ENCODE measurements at regions not wholly inside any gene's neighbourhood (a gene's known extent, or its start where the extent isn't known, plus 50 kb on each side); places are given as distances from the start of the nearest gene placed in this dataset.

DNA sequence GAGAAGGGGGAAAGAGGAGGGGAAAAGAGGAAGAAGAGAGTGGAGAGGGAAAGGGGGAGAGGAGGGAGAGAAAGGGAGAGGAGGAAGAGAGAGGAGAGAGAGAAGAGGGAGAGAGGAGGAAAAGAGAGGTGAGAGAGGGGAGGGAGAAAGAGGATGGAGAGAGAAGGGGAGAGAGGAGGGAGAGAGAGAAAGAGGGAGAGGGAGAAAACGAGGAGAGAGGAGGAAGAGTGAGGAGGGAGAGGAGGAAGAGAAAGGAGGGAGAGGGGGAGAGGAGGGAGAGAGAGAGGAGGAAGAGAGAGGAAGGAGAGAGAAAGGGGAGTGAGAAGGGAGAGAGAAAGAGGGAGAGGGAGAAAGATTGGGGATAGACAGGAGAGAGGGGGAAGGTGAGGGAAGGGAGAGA lies 197.6 kb upstream of the FOXK1 start:
- no peak for DNase-seq (ENCODE audit: low spot score)
- no peaks in the 10 kb centered on the region for H3F3A ChIP-seq (replicated peaks; ENCODE audit: low read depth)
- no peak overlapping the region for H3K27ac ChIP-seq (ENCODE audit: low read depth)
- no peaks in the 10 kb centered on the region for H3K4me1 ChIP-seq (ENCODE audit: insufficient read depth)
- H3K36me3 ChIP-seq (ENCODE audit: insufficient read depth) = no peaks in the 10 kb centered on the region
- no peak overlapping the region for H3K4me3 Mint-ChIP-seq
- no peak overlapping the region for H3K4me2 ChIP-seq
- no peaks in the 10 kb centered on the region for H3K9me2 ChIP-seq (ENCODE audit: insufficient read depth)
- no peaks in the 10 kb centered on the region for H4K20me1 ChIP-seq (replicated peaks; ENCODE audit: insufficient read depth)
- no peak for ATAC-seq
- H3K9me3 Mint-ChIP-seq = peaks cover 89% of the 10 kb centered on the region
- H3K27me3 Mint-ChIP-seq (ENCODE audit: insufficient read depth, low read depth, poor library complexity) = peaks cover 7% of the 10 kb centered on the region
- no peaks in the 10 kb centered on the region for H3K79me2 ChIP-seq (replicated peaks; ENCODE audit: insufficient read depth)
- no peaks in the 10 kb centered on the region; the same call in 2 of the 3 replicates for H3K4me1 Mint-ChIP-seq
- H3K36me3 Mint-ChIP-seq (ENCODE audit: low read depth) = peaks cover 22% of the 10 kb centered on the region
- no peak overlapping the region for H2AFZ ChIP-seq
- H3K27me3 ChIP-seq (ENCODE audit: insufficient read depth) = no peaks in the 10 kb centered on the region
- no peak overlapping the region for H3K4me3 ChIP-seq
- no peak for TF ChIP-seq ZNF331 (CRISPR knock-in tag; IDR thresholded peaks at IDR 0.05; ENCODE audit: low read depth)
- TF ChIP-seq NANOG (IDR thresholded peaks at IDR 0.05; ENCODE audit: borderline replicate concordance) = no peak
- TF ChIP-seq REST (IDR thresholded peaks at IDR 0.05; ENCODE audit: unreplicated experiment) = no peak
- TF ChIP-seq ETS1 (IDR thresholded peaks at IDR 0.05) = no peak
- no peak for TF ChIP-seq JUNB (IDR thresholded peaks at IDR 0.05; ENCODE audit: unreplicated experiment)
- TF ChIP-seq, protein P1, sequence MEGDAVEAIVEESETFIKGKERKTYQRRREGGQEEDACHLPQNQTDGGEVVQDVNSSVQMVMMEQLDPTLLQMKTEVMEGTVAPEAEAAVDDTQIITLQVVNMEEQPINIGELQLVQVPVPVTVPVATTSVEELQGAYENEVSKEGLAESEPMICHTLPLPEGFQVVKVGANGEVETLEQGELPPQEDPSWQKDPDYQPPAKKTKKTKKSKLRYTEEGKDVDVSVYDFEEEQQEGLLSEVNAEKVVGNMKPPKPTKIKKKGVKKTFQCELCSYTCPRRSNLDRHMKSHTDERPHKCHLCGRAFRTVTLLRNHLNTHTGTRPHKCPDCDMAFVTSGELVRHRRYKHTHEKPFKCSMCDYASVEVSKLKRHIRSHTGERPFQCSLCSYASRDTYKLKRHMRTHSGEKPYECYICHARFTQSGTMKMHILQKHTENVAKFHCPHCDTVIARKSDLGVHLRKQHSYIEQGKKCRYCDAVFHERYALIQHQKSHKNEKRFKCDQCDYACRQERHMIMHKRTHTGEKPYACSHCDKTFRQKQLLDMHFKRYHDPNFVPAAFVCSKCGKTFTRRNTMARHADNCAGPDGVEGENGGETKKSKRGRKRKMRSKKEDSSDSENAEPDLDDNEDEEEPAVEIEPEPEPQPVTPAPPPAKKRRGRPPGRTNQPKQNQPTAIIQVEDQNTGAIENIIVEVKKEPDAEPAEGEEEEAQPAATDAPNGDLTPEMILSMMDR (conservative IDR thresholded peaks at IDR 0.05; ENCODE audit: low read depth in 2 of 2) = no peak
- TF ChIP-seq STAT1 (IDR thresholded peaks at IDR 0.05; ENCODE audit: unreplicated experiment) = no peak
- TF ChIP-seq, protein P2, sequence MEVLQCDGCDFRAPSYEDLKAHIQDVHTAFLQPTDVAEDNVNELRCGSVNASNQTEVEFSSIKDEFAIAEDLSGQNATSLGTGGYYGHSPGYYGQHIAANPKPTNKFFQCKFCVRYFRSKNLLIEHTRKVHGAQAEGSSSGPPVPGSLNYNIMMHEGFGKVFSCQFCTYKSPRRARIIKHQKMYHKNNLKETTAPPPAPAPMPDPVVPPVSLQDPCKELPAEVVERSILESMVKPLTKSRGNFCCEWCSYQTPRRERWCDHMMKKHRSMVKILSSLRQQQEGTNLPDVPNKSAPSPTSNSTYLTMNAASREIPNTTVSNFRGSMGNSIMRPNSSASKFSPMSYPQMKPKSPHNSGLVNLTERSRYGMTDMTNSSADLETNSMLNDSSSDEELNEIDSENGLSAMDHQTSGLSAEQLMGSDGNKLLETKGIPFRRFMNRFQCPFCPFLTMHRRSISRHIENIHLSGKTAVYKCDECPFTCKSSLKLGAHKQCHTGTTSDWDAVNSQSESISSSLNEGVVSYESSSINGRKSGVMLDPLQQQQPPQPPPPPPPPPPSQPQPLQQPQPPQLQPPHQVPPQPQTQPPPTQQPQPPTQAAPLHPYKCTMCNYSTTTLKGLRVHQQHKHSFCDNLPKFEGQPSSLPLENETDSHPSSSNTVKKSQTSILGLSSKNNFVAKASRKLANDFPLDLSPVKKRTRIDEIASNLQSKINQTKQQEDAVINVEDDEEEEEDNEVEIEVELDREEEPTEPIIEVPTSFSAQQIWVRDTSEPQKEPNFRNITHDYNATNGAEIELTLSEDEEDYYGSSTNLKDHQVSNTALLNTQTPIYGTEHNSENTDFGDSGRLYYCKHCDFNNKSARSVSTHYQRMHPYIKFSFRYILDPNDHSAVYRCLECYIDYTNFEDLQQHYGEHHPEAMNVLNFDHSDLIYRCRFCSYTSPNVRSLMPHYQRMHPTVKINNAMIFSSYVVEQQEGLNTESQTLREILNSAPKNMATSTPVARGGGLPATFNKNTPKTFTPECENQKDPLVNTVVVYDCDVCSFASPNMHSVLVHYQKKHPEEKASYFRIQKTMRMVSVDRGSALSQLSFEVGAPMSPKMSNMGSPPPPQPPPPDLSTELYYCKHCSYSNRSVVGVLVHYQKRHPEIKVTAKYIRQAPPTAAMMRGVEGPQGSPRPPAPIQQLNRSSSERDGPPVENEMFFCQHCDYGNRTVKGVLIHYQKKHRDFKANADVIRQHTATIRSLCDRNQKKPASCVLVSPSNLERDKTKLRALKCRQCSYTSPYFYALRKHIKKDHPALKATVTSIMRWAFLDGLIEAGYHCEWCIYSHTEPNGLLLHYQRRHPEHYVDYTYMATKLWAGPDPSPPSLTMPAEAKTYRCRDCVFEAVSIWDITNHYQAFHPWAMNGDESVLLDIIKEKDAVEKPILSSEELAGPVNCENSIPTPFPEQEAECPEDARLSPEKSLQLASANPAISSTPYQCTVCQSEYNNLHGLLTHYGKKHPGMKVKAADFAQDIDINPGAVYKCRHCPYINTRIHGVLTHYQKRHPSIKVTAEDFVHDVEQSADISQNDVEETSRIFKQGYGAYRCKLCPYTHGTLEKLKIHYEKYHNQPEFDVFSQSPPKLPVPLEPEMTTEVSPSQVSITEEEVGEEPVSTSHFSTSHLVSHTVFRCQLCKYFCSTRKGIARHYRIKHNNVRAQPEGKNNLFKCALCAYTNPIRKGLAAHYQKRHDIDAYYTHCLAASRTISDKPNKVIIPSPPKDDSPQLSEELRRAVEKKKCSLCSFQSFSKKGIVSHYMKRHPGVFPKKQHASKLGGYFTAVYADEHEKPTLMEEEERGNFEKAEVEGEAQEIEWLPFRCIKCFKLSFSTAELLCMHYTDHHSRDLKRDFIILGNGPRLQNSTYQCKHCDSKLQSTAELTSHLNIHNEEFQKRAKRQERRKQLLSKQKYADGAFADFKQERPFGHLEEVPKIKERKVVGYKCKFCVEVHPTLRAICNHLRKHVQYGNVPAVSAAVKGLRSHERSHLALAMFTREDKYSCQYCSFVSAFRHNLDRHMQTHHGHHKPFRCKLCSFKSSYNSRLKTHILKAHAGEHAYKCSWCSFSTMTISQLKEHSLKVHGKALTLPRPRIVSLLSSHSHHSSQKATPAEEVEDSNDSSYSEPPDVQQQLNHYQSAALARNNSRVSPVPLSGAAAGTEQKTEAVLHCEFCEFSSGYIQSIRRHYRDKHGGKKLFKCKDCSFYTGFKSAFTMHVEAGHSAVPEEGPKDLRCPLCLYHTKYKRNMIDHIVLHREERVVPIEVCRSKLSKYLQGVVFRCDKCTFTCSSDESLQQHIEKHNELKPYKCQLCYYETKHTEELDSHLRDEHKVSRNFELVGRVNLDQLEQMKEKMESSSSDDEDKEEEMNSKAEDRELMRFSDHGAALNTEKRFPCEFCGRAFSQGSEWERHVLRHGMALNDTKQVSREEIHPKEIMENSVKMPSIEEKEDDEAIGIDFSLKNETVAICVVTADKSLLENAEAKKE (CRISPR knock-in tag; IDR thresholded peaks at IDR 0.05) = no peak
- TF ChIP-seq EZH2 (IDR thresholded peaks at IDR 0.05; ENCODE audit: low read depth, unreplicated experiment) = no peak
- no peak for TF ChIP-seq CREB1 (CRISPR knock-in tag; IDR thresholded peaks at IDR 0.05; ENCODE audit: low read depth)
- TF ChIP-seq ZNF114 (CRISPR knock-in tag; IDR thresholded peaks at IDR 0.05) = no peak
- no peak overlapping the region for H3K27ac Mint-ChIP-seq
